Skin of body (tissue), 1 donor: ENCODE measurements at regions not wholly inside any gene's neighbourhood (a gene's known extent, or its start where the extent isn't known, plus 50 kb on each side); places are given as distances from the start of the nearest gene placed in this dataset.
A peak's percentile ranks its signal among the peaks of the same experiment; 100 is the strongest.

Source experiments
- DNase-seq: peaks from one replicate; lab custom pipeline; 2025; lab: John Stamatoyannopoulos, UW

GRCh38 chr4:125070861-125071260 lies 243.9 kb upstream of the FAT4 start:
- DNase-seq = no peak

- DNase-seq = no peak
Observed at GRCh38 chr4:125062115-125063050, 252.4 kb upstream of the FAT4 start.

GRCh38 chr4:125060376-125060775 lies 254.4 kb upstream of the FAT4 start:
- no peak for DNase-seq

- DNase-seq = no peak
Observed at GRCh38 chr4:125049711-125050110, 265.0 kb upstream of the FAT4 start.

GRCh38 chr4:125045311-125045710 lies 269.4 kb upstream of the FAT4 start:
- DNase-seq = peak; percentile 39

DNA sequence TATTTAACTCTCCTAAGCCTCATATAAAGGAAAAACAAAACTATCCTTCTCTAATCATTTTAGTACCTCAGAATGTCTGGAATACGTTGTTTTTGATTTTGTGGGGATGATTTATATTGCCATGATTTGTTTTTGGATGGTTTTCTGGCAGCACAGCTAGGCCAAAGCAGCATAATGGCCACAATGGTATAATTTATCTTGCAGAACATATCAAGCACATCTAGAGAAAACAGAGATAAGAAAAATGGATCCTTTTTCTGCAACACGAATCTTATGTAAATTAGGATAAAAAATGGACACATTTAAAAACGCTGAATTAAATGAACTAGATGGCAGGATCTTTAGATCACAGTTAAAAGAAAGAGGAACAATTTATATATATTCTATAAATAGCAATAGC lies 269.9 kb upstream of the FAT4 start:
- no peak for DNase-seq

GRCh38 chr4:125043486-125043885 lies 271.3 kb upstream of the FAT4 start:
- DNase-seq = no peak

DNA sequence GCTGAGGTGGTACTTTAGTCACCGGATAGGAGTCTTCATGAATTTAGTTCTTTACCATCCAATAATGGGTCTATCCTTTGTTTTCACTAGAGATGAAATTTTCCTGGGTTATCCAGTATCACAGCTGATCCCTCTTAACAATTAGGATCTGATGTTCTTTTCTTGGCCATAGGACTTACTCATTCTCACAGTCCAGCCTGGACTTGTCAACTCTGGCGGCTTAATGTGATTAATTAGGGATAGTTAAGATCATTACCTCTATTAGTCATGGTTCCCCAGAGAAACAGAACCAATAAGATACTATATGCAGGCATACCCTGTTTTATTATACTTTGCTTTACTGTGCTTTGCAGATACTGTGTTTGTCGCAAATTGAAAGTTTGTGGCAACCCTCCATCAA lies 272.7 kb upstream of the FAT4 start:
- DNase-seq = no peak

DNA sequence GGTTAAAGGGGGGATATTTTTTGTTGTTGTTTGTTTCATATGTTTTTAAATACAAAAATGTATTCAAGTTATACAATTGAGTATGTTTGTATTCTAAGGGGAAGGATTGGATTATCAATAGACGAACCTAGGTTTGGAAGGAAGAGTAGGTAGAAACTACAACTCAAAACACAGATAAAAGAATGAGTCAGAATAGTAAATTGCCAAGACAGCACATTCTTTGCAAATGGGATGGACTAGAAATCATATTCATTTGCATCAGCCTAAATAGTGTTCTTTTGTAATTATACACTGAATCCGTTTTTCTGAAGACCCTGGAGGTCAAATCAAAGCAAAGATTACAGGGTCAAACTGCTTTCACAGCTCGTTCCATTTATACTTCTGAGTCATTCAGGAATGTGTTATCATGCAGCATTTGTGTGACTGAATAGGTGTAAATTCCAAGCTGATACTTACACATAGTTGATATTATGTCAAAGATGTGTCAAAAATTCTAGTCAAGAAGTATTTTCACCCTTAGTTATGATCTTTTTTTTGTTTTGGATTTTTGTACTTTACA lies 273.3 kb upstream of the FAT4 start:
- DNase-seq = no peak

- no peak for DNase-seq
Observed at GRCh38 chr4:125039550-125039949, 275.2 kb upstream of the FAT4 start.

GRCh38 chr4:125022855-125023501 lies 291.8 kb upstream of the FAT4 start:
- no peak for DNase-seq

- no peak for DNase-seq
Observed at GRCh38 chr4:125021189-125021588, 293.6 kb upstream of the FAT4 start.

GRCh38 chr4:125020089-125021034 lies 294.4 kb upstream of the FAT4 start:
- DNase-seq = no peak

- DNase-seq = no peak
Observed at GRCh38 chr4:125016892-125017299, 297.9 kb upstream of the FAT4 start.

GRCh38 chr4:125013891-125014290 lies 300.9 kb upstream of the FAT4 start:
- DNase-seq = no peak

DNA sequence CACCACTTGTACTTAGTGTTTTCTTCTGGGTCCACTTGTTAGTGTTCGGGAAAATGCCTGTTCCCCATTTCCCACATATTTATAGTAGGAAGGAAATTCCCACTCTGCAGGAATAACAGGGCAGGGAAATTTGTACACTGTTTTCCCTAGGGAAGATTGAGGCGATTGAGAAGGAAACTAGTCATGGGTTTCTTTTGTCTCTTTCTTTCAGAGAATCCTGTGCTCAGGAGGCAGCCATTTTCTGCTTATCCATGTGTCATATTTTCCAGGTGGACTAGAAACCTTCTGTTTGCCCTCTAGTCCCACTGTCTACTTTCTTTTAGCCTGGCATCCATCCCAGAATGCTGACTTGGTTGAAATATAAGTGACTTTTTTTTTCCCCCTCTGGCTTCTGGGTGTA lies 299.1 kb upstream of the ANKRD50 start:
- no peak for DNase-seq

- no peak for DNase-seq
Observed at GRCh38 chr4:125010796-125011503, 298.4 kb upstream of the ANKRD50 start.

- DNase-seq = no peak
Observed at GRCh38 chr4:125008676-125009075, 296.1 kb upstream of the ANKRD50 start.

DNA sequence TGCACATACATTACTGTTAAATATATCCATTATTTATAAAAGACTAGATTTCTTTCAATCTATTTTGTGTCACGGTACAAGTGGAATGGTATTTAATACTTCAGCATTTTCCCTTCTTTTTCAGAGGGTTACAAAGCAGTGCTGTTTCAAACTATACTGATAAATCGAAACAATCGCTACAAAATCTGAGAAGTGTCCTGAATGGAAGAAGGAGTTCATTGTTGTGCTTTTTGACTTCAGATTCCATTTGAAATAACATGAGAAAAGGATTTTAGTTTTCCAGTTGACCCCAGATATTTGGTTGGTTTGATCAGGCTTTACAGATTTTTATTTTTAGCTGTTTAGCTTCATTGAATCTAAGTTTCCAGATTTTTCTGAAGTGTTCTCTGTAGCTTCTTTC lies 292.1 kb upstream of the ANKRD50 start:
- no peak for DNase-seq

DNA sequence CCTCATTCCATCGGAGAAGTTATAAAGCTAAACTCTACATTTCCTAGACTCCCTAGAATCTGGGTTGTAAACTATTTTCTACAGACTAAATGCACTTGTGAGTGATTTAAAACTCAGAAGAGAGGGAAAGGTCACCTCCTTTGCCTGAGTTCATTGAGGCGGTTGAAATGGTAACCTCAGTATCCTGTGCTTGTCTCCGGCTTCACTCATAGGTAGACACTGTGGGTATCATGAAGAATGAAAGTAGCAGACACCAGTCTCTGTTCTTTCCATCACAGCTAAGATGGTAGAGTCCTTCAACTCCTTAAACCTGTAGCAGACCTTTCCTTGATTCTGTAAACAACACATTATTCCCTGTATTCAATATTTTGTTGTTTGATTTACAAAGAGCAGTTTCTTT lies 291.3 kb upstream of the ANKRD50 start:
- no peak for DNase-seq

DNA sequence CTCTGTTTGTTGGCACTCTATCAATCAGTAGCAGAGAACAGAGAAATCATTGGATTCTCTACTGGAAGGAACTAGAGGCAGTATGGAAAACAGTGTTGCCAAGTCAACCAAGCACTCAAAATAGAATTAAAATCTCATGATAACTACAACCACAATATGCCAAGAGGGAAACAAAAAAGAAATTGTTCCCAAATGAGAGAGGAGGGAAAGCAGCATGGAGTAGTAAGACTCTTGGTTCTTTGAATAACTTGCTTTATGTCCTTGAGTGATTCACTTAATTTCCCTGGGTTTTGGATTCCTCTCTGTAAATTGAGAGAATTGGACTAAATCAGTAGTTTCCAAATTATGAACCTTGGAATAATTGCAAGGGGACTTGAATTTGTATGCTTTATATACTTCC lies 285.5 kb upstream of the ANKRD50 start:
- DNase-seq = peak; percentile 52
